Stimulated activated CD4-positive, alpha-beta T cell treated with anti-CD3 and anti-CD28 coated beads, Interleukin-2, amount 100 ng/mL, for 48 hours (primary cell): ENCODE measurements at regions not wholly inside any gene's neighbourhood (a gene's known extent, or its start where the extent isn't known, plus 50 kb on each side); places are given as distances from the start of the nearest gene placed in this dataset.
A peak's percentile ranks its signal among the peaks of the same experiment; 100 is the strongest.

Source experiments
- DNase-seq, 2 donors: peaks; one replicate each; pipeline ENCODE4 v3.0.0-alpha.2; 2020

DNA sequence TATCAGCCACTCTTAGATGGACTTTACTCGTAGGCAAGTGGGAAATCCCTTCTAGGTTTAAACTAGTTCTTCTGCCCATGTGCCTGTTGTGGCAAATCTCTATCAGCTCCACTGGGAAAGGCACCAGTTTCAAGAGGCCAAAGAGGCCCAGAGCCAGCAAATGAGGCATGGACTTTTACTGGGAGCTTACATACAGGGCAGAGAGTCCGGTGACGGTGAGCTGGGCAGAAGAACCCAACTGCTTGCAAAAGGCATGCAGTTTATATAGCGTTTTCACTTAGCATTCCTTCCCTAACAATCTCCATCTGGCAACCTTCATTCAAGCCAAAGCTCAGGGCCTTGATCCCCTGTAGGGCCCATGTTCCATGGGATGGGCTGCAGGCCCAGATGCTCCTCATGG lies 93.0 kb upstream of the C3orf80 start:
- no peak for DNase-seq

- DNase-seq = no peak
Measured at GRCh38 chr3:160133757-160134156, 91.5 kb upstream of the C3orf80 start.

DNA sequence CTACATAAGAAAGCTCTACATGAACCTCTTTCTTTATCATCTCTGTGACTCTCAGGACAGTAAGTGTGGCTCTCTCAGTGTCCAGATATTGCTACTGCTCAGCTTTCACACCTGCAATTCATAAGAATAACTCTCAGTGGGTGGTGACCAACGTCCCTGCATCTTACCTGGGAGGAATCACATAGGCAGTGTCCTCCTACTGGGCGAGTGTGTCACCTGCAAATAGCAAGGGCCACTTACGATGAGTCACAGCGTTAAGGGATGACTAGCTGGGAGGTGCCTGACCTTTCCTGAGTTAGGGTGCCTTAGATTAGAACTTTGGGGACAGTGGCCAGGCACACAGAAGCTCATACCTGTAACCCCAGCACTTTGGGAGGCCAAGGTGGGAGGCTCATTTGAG lies 90.8 kb upstream of the C3orf80 start:
- DNase-seq = no peak

GRCh38 chr3:160134964-160135363 lies 90.3 kb upstream of the C3orf80 start:
- no peak for DNase-seq

DNA sequence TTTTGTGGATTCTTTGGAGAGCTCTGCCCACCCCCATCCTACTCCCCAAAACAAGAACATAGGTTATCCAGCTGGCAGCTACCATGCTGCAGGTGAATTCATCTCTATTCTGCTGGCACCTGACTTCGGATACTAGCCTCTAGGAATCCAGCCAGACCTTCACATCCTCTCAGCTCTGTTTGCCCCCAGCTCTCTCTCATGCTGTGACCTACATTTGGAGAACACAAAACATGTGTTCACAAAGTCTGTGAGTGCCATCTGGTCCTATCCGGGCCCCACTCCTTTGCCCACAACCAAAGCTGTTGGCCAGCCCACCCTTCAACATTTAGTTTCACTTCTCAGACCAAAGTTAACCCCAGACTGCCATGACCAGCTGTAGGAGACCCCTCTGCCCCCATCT lies 89.4 kb upstream of the C3orf80 start:
- no peak for DNase-seq

DNA sequence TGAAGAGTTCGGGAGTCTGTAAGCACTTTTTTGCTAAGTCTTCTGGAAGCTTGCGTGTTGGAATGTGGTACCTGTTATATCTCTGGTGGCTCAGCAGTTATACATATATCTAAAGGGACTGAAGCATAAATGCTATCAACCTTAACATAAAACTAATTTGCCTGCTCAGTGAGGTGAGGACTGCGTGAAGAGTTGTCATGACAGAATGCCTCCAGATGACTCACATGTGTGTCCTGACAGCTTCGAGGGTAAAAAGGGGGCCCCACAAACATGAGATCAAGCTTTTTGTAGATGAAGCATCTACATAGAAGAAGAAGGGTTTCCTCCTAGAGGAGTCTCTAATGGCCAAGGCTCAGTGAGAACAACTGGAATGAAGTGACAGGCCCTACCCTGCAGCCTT lies 88.8 kb upstream of the C3orf80 start:
- no peak for DNase-seq

GRCh38 chr3:160139291-160139690 lies 85.9 kb upstream of the C3orf80 start:
- no peak for DNase-seq

DNA sequence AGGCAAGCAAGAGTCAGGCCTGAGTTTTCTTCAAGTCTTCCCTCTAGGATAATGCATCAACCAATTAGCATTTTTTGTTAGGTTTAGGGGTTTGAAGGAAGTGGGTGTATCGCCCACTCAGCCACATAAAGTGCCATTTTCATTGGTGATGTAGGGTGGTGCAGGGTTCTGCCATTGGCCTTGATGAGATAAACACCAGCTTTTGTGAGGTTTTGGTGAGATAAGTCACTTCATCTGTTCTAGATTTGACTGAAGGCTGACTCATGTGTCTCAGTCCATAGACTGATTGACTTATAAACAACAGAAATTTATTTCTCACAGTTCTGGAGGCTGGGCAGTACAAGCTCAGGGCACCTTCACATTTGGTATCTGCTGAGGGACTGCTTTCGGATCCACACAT lies 84.5 kb upstream of the C3orf80 start:
- peak; percentile 1 to 9 for DNase-seq

GRCh38 chr3:160141485-160142185 lies 83.6 kb upstream of the C3orf80 start:
- DNase-seq = no peak

DNA sequence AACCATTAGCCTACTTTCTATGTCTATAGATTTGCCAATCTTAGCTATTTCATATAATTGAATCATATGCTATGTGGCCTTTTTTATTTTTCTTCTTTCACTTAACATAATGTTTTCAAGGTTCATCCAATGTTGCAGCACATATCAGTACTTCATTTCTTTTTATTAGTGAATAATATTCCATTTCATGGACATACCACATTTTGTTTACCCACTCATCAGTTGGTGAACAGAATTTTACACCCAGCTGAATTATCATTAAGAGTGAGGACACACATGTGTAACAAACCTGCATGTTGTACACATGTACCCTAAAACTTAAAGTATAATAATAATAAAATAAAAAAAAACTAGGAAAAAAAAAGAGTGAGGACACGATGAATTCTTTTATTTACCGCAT lies 81.7 kb upstream of the C3orf80 start:
- DNase-seq = no peak

- no peak for DNase-seq
Measured at GRCh38 chr3:160150066-160150465, 75.2 kb upstream of the C3orf80 start.

GRCh38 chr3:160150525-160150924 lies 74.7 kb upstream of the C3orf80 start:
- no peak for DNase-seq

GRCh38 chr3:160152638-160153037 lies 72.6 kb upstream of the C3orf80 start:
- no peak for DNase-seq

DNA sequence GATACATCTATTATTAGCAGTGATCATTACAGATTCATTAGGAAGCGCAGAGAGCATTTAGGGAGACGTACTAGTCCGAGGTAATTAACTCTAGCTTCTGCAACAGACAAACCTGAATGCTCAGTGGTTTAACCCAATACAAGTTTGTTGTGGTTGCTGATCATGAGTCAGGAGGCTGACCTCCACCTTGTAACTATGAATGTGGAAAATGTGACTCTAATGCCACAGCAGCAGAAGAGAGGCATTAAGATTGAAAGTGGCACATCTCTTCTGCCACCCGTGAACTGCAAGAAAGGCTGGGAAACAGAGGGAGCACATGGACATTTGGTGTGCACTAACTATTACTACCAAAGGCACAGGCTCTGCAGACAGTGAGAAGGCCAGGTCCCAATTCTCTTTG lies 71.2 kb upstream of the C3orf80 start:
- no peak for DNase-seq

- no peak for DNase-seq
Measured at GRCh38 chr3:160154596-160154995, 70.6 kb upstream of the C3orf80 start.

GRCh38 chr3:160157321-160157720 lies 67.9 kb upstream of the C3orf80 start:
- no peak for DNase-seq

DNA sequence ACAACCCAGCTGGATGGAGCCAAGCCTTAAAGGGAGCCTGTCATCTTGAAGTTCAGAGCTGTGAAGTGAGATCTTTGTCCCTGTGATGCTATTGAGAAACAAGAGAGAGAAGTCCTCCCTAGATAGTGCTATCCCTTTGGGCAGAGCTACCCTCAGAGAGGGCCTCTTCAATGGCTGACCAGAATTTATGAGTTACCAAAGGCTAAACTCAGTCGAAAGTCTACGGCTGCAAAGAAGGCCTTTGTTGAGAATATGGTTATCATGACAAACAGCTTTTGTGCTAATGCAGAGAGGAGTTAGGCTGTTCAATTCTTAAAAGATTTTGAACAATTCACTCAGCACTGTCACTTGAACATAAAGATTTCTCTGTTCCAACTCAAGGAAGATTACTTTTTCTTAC lies 65.9 kb upstream of the C3orf80 start:
- no peak for DNase-seq

- no peak for DNase-seq
Measured at GRCh38 chr3:160159806-160160205, 65.4 kb upstream of the C3orf80 start.

DNA sequence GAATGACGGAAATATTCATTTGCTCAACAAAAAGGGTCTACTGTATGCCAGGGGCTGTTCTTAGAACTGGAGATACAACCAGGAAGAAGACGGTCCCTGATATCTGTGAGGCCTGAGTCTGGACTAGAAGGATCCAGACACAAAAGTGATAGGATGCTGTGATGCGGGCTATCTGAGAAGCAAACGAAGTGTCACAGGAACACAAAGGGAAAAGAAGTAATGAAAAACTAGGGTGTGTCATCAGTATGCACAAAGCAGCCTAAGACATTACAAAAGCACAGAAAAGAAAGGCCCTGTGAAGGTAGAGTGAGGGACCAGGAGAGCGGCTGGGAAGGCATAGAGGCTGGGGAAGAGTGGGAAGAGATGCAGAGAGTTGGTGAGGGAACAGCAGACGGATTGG lies 63.3 kb upstream of the C3orf80 start:
- no peak for DNase-seq

DNA sequence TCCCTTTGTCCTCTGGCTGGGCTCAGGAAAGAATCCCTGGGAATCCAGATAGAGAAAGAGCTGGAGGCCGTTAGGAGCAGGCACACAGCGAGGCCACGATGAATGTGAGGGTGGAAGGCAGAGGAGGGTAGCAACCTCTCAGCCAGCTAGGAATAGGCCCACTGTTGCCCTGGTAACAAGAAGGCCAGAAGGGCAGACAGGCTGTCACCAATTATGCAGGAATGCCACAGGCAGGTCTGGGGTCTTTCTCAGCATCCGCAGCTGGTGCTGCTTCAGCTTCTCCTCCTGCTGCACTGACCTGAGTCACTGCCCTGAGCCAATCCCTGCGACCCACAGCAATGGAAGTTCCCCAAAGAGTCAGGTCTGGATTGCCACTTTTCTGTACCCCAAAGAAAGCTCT lies 62.8 kb upstream of the C3orf80 start:
- no peak for DNase-seq

DNA sequence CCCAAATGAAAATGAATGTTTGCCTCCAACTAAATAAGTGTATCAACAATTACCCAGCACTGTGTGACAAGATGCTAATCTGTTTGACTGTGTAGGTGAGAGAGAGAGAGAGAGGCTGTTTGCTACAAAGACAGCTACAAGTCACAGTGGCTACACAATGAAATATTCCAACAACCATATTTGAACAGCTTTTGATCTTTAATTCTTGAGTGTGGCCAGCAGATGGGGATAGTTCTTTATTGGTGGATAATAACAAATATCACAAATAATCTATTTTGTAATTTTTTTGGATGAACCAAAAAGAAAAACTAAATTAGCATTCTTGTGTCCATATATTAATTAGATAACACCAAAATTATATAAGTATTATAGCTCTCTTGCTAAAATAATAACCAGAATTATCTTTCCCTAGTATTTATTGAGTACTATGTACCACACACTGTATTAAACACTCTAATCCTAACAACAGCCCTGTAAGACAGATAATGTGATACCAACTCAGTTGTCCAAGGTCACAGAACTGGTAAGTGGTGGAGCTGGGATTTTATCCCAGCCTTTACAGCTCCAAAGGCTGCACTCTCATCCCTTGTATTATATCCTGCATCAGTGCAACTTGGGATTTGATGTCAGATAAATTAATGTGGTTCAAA lies 61.9 kb upstream of the C3orf80 start:
- no peak for DNase-seq

DNA sequence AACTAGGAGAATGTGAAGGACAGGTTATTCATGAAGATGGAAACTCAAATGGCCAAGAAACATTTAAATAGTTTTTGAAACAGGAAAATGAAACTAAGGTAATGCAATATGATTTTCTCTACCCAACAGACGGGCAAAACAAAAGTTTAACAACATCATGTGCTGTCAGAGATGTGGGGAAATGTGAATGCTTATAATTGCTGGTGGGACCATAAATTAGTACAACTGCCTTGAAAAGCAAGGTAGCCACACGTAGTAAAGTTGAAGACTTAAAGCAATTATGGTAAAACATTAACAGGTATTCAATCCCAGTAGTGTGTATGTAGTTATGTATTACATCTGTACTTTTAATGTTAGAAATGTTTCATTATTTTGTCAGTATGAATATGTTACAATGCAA lies 57.0 kb upstream of the C3orf80 start:
- DNase-seq = no peak

- no peak for DNase-seq
Measured at GRCh38 chr3:160169139-160169976, 55.9 kb upstream of the C3orf80 start.
